Left lung (tissue), 4 donors: ENCODE measurements at regions not wholly inside any gene's neighbourhood (a gene's known extent, or its start where the extent isn't known, plus 50 kb on each side); places are given as distances from the start of the nearest gene placed in this dataset.

Experiments used
- ATAC-seq: fragments of 200-7000 bp; cut with Tn5 transposase; one replicate; pipeline ENCODE4 v1.9.1; 2020; ENCODE audit warnings: moderate library complexity
- DNase-seq, 4 donors: peaks; one replicate each; pipeline ENCODE4 v3.0.0-alpha.2; 2013 to 2020
- H3K27ac ChIP-seq, 2 donors: fragments of 200-600 bp; sonication (generic) in 1 of 2; one replicate each; pipeline versions ENCODE4 v1.5.0 to v1.8.0; 2020 to 2021
- H3K27me3 ChIP-seq, 2 donors: fragments of 200-600 bp; sonication (generic) in 1 of 2; one replicate each; pipeline versions ENCODE4 v1.5.0 to v1.8.0; 2020 to 2021
- H3K36me3 ChIP-seq, 2 donors: fragments of 200-600 bp; sonication (generic) in 1 of 2; one replicate each; pipeline versions ENCODE4 v1.5.0 to v1.8.0; 2020 to 2021
- H3K4me1 ChIP-seq, 2 donors: fragments of 200-600 bp; one replicate each; pipeline ENCODE4 v1.8.0; 2021
- H3K4me3 ChIP-seq, 2 donors: fragments of 200-600 bp; sonication (generic) in 1 of 2; one replicate each; pipeline versions ENCODE4 v1.5.0 to v1.8.0; 2020 to 2021; ENCODE audit warnings: mild to moderate bottlenecking in 1 of 2
- H3K9me3 ChIP-seq, 2 donors: fragments of 200-600 bp; sonication (generic) in 1 of 2; one replicate each; pipeline versions ENCODE4 v1.5.0 to v1.8.0; 2020 to 2021
- CTCF ChIP-seq, 2 donors: fragments of 200-600 bp; sonication (generic) in 1 of 2; IDR thresholded peaks; one replicate each; pipeline versions ENCODE4 v1.5.0 to v1.8.0; 2021; ENCODE audit warnings: antibody characterized with exemption in 2 of 2
- intact Hi-C, 2 donors: fragments of 100-400 bp; cut with DNase I; formaldehyde crosslinking; loops; one replicate each; pipeline versions ENCODE4 v1.11.2 to v1.14.2; 2022
- donor health status: DM: no; HTN: yes; CAD: no.
- donor health status: DM: no; HTN: no; CAD: no.

DNA sequence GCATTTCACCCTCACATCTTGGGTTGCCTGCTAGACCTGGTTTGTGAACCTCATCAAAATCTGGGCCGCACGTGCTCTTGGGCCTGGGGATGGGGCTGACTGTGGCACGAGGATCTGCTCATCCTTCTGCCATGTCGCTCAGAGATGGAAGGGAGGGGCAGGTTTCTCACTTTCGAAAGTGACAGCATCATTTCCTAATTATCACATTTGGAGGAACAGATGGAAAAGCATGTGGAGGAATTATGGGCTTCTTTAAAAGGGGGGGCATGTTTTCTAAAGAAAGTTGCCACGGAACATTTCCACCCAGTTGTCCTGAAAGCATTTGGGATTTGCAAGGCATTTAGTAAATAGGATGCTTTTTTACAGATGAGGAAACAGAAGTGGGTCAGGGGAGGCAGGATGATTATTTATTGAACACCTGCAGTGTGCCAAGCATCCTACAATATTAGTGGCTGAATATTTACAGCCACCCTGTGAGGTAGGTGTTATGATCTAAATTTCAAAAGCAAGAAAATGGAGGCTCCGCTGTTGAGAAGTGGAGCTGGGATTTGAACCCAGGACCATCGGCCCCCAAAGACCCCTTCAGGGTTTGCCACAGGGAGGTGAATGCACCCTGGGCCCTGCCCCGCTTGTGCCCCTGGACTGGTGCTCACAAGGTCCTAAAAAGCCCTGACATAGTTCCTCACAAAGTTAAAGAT lies 104.2 kb upstream of the MYCN start:
- H3K27ac ChIP-seq = no peak overlapping the region
- H3K36me3 ChIP-seq = no peaks in the 10 kb centered on the region
- ATAC-seq (no peak), DNase-seq (no peak)
- no peaks in the 10 kb centered on the region for H3K4me1 ChIP-seq
- intact Hi-C loops = no loop called here
- H3K4me3 ChIP-seq = no peak overlapping the region
- no peaks in the 10 kb centered on the region for H3K27me3 ChIP-seq
- no peak for TF ChIP-seq CTCF (IDR thresholded peaks at IDR 0.05)
- no peaks in the 10 kb centered on the region for H3K9me3 ChIP-seq

DNA sequence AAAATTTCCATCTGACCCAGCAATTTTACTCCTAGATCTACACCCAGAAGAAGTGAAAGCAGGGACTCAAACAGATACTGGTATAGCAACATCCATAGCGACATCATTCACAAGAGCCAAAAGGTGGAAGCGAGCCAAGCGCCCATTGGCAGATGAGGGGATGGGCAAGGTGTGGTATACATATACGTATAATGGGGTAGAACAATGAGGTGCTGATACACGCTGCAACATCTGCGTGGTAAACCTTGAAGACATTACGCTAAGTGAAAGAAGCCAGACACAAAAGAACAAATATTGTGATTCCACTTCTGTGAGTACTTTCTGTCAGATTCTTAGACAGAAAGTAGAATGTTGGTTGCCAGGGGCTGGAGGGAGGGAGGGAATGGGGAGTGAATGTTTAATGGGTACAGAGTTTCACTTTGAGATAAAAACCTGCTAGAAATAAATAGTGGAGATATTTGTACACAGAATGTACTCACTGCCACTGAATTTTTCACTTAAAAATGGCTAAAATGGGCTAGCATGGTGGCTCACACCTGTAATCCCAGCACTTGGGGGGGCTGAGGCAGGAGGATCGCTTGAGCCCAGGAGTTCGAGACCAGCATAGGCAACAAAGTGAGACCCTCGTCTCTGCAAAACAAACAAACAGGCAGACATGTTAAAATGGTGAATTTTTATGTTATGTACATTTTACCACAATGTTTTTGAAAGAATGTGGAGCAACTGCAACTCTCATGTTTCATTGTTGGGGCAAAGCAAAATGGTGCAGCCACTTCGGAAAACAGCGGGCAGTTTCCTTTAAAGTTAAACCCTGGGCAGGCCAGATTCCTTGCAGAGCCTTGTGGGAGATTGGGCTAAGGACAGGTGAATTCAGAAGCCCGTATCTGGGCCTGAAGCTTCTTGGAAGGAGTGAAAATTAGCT lies 103.4 kb upstream of the MYCN start:
- ATAC-seq = no peak
- Histone ChIP-seq H3K36me3 (no peaks in the 10 kb centered on the region), H3K27me3 (no peaks in the 10 kb centered on the region), H3K27ac (no peak overlapping the region), H3K4me3 (no peak overlapping the region), H3K4me1 (no peaks in the 10 kb centered on the region), H3K9me3 (no peaks in the 10 kb centered on the region)
- no peak for TF ChIP-seq CTCF (IDR thresholded peaks at IDR 0.05)
- intact Hi-C loops = no loop called here
- no peak for DNase-seq

- Histone ChIP-seq H3K27ac (no peak overlapping the region), H3K27me3 (no peaks in the 10 kb centered on the region), H3K4me1 (no peaks in the 10 kb centered on the region), H3K9me3 (no peaks in the 10 kb centered on the region), H3K4me3 (no peak overlapping the region), H3K36me3 (no peaks in the 10 kb centered on the region)
- intact Hi-C loops = no loop called here
- ATAC-seq (no peak), DNase-seq (no peak)
- TF ChIP-seq CTCF (IDR thresholded peaks at IDR 0.05) = no peak
Observed at GRCh38 chr2:15838481-15839090, 101.8 kb upstream of the MYCN start.

DNA sequence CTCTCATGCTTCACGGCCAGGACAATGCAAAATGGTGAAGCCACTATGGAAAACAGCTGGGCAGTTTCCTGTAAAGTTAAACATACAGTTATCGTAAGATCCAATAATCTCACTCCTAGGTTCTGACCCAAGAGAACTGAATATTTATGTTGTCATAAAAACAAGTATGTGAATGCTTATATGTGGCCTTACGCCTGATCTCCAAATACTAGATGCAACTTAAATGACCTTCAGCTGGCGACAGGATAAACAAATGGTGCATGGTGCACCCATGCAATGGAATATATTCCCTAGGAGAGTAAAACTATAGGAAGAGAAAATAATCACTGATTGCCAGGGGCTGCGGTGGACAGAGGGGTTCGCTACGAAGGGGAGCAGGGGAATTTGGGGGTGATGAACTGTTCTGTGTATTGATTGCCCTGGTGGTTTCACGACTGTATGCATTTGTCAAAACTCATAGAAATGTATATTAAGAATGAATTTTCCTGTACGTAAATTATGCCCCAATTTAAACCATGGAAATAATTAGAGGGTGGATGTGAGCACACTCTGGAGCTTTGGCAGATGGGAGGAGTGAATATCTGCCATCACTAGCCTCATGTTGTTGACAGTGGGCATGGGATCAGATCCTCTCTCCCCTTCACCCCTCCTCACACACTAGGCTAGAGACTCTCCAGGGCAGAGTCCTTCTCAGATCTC lies 100.8 kb upstream of the MYCN start:
- TF ChIP-seq CTCF (IDR thresholded peaks at IDR 0.05) = no peak
- Histone ChIP-seq H3K27ac (no peak overlapping the region), H3K27me3 (no peaks in the 10 kb centered on the region), H3K4me3 (no peak overlapping the region), H3K36me3 (no peaks in the 10 kb centered on the region), H3K4me1 (no peaks in the 10 kb centered on the region), H3K9me3 (no peaks in the 10 kb centered on the region)
- intact Hi-C loops = no loop called here
- ATAC-seq (no peak), DNase-seq (peak in 1 of 4 donors; percentile 24)
